HG03469 (cell line): ENCODE measurements at regions not wholly inside any gene's neighbourhood (a gene's known extent, or its start where the extent isn't known, plus 50 kb on each side); places are given as distances from the start of the nearest gene placed in this dataset.

Experiments
- ATAC-seq: cut with Tn5 transposase; IDR thresholded peaks from one replicate; pipeline ENCODE4 v1.9.1; 2021; ENCODE audit warnings: mild to moderate bottlenecking, moderate library complexity, moderate number of reproducible peaks; ENCODE audit not compliant: unreplicated experiment

DNA sequence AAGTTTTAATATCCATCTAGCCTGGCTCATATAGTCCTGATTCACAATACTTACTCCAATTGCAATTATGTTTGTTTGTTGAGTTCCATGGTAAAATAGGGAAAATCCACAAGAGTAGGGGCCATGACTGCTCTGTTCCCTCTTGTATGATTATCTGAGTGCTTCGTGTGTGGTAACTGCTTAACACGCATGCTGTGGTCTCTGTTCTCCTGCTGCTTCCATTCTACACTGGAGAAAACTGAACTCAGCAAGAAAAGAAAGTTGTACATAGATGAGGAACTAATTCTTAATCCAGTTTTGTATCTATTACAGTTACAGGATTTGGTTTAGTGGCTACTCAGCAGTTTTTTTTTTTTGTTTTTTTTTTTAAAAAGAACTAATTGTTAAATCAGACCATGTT, 223.0 kb upstream of the SATB1 start:
- ATAC-seq, result no peak

DNA sequence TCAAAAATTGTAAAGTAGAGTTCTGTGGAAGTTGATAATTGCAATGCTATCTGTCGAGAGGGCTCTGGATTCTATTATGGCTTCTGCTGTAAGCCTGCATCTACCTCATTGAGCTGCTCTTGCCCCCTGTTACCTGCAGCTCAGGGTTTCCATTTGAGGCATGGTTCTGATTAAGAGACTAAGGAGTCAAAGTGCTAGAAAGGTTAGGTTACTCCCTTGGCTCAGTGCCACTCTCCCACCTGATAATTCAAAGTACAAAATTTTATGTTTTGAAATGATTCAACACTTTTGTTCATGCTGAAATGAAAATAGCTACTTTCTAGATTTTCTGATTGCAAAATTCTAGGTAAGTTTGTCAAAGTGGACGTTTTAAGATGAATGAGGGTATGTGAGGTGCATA, 220.5 kb upstream of the SATB1 start:
- ATAC-seq, result no peak

DNA sequence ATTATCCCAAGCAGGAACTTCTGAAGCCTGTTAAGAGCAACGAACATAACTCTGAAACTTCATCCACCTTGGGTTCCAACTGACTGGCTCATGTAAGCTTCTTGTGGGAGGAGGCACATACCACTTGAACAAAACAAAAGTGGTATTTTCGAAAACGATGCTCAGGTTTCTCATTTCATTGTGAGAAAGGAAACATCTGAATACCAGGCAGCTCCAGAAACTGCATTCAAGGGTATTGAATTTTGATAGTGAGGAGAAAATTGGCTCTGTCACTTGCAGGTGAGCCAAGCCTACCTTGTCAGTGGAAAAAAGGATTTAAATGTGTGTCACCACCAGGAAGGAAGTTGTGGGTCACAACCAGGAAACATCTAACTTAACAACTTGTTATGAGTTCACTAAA, 218.1 kb upstream of the SATB1 start:
- no peak for ATAC-seq

DNA sequence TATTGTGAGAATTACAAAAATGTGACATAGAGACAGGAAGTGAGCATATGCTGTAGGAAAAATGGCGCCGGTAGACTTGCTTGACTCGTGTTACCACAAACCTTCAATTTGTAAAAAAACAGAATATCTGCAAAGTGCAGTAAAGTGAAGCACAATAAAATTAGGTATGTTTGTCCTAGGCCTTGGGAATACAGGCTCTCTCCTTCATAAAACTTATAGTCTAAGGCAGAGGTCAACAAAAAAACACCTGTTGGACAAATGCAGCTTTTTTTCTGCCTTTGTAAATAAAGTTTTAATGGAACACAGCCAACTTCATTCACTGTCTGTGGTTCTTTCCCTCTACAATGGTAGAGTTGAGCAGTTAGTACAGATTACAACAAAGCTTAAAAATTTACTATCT, 216.8 kb upstream of the SATB1 start:
- ATAC-seq, result no peak

DNA sequence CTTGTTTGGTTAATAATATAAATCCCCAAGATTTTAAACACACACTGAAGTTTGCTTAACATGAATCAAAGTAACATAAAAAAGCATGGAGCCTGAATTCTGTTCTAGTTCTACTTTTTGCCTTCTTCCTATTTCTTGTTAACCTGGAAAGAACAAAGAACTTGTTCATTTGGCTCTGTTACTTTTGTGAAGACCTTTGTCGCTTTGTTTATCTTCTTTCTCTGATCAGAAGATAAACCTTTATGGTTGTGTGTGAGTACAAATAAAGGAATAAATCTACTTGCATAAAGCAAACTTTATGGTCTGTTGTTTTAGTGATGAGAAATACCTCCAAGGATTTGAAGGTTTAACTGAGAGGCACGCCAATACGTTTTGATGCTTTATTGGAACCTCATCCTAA, 210.1 kb upstream of the SATB1 start:
- ATAC-seq, result no peak

DNA sequence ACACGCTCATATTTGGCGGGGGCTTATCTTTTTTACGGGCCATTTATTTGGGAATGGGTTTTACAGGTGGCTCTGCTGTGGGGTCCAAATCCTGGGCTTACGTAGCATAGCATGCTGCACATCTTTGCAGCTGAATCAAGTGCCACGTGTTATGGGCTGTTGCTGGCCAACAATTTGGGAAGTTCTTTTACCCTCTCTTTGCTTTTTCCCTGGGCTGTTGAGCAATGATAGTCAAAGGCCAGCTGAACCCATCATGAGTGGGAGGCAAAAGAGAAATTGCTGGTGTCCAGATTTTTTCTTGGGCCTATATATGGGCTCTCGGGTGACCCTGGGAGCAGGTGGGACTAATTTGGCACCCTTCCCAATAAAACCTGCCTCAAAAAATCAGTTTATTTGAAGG, 209.3 kb upstream of the SATB1 start:
- ATAC-seq, result no peak

DNA sequence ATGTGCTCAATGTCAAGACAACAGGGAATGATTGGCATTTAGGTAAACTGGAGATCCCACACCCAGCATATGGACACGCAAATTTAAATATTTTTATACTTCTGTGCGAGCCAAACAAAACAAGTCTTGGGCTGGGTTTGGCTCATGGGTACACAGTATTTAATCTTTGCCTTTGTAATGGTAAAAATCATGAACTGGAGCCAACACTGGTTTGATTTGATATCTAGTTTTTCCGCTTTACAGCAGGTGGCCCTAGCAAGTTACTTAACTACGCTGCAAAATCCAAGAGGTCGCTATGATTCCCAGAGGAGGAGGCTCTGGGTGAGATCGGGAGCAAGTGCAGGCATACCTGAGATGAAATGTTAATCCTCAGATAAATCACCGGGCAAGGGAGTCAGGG, 207.9 kb upstream of the SATB1 start:
- ATAC-seq, result no peak

DNA sequence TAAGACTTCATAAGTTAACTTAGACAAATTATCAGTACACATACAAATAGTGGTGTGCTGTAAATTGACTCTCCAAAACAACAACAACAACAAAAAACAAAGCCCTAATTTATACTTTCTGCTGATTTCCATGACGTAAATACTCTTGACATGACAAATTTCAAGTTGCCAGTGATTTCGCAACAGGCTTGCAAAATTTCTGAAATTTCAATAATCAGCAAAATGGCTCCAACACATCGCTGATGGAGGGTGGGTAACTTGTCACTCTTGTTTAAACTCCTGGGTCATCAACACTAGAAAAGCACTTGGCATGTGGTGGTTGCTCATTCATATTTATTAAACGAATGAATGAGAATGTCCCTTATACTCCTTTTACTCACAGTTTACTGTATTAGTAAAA, 205.2 kb upstream of the SATB1 start:
- ATAC-seq, result no peak

DNA sequence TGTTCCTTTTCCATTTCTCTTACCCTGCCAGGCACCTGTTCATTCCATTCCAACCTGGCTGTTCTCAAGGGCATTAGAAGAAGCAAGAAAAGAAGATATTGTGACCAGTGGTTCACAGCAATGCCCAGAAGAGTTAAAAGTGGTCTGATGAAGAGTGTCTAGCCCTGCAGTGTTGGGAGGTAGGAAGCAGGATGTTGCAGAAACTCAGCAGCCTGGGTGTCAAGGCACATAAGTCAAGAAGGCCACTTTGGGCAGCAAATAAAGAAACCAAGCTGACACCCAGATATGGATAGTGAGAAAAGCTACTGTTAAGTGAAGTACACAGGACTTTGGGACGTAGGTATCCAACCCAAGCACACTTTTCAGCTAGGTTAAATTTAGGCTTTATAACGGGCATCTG, 199.9 kb upstream of the SATB1 start:
- ATAC-seq, result no peak

DNA sequence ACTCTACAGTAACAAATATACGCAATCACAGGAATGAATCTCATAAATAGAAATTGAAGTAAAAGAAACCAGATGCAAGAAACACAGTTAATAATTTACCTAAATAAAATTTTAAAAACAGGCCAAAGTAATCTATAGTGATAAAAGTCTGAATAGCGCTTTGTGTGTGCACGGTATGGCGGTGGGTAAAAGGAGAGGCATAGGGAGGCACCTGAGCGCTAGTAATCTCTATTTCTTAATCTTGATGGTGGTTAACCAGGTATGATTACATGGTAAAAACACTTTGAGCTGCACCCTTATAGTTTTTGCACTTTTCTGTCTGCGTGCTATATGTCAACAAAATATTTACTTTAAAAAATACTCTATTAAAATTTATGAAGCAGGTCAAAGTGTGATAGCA, 198.1 kb upstream of the SATB1 start:
- ATAC-seq, result no peak

DNA sequence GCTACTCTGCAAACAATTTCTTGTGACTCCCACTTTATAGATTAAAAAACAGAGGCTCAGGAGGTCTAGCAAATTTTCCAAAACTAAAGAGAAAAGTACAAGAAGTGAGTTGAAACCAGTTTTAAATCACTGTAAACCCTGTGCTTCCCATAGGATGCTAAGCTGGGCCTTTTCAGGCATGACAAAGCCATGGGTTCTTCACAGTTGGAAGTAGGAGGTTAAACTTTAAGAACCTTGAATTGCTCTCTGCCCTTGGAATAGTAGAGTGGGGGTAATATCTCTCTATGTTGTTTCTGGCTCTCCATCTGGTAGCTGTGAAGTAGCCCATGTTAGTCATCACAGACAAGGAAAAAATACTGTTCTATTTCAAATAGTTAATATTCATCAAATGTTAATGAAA, 193.6 kb upstream of the SATB1 start:
- ATAC-seq, result no peak

DNA sequence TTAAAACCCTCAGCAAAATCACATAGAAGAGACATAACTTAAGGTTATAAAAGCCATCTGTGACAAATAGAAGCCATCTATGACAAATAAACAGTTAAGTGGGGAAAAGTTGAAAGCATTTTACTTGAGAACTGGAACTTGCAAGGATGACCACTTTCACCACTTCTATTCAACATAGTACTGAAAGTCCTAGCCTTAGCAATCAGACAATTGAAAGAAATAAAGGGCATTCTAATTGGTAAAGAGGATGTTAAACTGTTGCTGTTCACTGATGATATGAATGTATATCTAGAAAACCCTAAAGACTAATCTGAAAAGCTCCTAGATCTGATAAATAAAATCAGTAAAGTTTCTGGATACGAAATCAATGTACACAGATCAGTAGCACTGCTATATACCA, 186.9 kb upstream of the SATB1 start:
- ATAC-seq, result no peak

DNA sequence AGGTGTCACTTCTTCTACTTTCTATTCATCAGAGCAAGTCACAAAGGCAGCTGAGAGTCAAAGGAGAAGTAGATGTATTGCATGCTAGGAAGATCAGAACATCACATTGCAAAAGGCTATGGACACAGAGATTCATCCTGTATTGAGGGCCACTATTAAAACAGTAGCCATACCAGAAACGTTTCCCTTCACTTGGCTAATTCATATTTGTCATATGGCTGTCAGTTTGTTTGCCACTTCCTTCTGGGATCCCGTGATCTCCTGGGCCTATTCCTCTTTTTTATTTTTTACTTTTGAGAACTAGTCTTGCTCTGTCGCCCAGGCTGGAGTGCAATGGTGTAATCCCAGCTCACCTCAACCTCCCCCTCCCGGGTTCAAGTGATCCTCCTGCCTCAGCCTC, 184.0 kb upstream of the SATB1 start:
- ATAC-seq, result no peak

DNA sequence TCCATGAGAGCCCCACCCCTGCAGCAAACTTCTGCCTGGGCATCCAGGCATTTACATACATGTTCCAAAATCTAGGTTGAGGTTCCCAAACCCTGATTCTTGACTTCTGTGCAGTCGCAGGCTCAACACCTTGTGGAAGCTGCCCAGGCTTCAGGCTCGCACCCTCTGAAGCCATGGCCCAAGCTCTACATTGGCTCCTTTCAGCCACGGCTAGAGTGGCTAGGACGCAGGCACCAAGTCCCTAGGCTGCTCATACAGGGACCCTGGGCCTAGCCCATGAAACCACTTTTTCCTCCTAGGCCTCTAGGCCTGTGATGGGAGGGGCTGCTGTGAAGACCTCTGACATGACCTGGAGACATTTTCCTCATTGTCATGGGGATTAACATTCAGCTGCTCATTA, 172.8 kb upstream of the SATB1 start:
- no peak for ATAC-seq

DNA sequence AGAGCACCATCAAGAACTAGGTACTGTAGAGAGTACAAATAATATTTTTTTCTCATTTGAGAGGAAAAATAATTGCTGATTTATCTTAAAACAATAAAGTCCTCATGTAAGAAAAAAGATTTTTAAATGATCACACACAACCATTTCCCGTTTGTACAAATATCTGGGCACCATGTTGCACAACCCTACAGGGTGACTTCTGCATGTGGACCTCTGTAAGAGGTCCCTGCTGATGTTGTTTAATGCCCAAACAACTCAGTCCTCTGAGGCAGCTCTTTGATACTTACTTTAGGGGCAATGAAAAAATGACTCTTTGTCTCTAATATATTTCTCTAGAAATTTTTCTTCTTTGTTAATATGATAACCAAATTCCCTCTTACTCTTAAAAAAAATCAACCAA, 168.1 kb upstream of the SATB1 start:
- no peak for ATAC-seq

DNA sequence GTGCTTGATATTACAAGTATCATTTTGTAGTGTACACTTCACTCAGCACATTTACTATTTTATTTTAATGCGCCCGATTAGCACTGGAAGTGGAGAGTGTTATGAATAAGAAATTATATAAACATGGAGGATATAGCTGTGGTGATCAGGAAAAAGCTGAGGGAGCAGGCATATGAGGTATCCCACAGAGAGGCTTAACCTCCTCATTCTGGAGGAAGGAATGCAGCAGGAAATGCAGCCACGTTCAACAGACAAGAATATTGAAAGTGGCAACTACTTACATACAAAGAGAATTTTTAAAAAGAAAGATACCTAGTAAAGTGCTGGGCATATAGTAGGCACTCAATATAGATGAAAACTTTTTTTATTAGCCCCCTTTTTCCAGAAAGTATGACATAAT, 166.0 kb upstream of the SATB1 start:
- no peak for ATAC-seq

DNA sequence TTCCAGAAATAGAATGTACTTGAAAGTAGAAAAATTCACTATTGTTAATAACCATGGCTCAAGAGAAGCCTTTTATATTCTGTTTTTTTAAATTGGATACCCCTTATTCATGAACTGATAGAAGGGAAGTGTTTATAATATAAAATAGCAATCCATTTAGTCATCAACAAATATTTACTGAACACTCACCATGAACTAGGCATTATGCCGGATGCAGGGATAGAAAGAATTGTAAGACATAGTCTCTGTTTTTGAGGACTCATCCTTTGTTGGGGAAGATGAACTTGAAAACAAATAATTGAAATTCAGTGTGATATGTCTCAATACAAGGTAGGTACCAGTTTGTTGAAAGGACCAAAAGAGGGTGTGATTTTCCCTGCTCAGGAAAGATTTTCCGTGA, 160.9 kb upstream of the SATB1 start:
- ATAC-seq, result no peak

DNA sequence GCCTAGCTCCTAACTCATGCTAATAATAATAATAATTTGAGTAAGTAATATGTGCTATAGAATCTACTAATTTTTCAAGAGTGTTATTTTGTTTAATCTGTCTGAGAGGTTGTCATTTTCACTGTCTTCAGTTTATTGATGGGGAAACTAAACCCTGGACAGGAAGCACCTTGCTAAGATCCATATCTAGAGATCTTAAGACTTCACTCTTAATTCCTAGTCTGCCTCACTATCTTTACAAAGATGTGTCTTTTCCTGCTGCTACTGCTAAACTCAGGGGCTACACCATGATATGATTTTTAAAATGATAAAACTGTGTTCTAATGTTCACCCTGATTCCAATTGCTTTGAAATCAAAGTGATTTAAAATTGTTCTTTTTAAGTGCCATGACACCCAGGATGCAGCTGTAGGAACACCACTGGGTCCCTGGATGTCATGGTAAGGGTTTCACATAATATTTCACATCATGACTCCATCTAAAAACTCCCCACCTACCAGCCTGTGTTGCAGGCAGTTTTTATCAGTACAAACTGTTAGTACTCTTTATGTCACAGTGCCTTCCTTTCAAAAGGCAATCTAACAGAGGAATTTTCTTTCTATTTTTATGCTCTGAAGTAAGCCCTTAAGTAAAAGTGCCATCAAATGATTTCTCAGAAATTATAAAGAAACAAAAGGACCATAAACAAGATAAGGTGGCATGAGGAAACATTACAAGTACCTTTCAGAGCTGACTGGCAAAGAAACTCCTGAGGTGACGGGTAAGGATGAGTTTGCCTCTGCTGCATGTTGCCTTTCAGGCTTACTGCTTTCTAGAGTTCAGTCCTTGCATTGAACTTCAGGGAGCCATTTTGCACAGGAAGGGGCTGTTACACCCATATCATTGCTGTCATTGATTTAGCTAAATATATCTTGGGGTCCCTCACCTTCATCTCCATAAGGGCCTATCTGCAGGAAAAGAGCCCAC, 160.1 kb upstream of the SATB1 start:
- no peak for ATAC-seq

DNA sequence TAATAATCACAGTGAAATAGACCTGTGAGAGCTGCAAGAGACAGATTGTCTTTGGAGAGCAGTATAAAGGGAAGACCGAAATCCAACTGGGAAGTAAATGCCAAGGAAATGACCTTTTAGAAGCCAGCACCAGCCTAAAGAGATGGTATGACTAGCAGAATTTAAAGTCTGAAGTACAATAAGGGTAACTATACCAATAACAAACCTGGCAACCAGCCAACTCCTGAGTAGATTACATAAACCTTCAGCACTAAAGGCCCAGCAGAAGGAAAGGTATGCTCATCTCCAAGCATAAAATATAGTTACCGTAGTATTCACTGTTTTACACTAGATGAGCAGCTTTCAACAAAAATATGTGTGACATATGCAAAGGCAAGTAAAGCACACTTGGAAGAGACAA, 155.1 kb upstream of the SATB1 start:
- no peak for ATAC-seq

DNA sequence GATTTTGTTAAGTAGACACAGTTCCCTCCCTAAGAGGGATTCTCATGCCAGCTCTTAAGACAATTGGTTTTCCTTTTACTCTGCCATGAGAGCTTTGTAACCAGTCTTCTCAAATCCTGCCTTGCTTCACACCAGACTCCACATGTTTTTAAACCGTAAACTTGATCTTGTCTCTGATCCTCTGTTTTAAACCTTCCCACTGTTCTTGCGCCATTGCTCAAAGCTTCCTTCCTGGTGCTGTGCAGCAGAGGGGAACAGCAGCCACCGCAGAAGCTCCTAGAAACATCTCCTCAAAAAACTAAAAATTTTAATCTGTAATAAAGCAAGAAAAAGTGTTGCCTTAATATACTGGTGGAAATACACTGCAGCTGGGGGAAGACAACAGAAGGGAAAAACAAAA, 154.5 kb upstream of the SATB1 start:
- no peak for ATAC-seq

DNA sequence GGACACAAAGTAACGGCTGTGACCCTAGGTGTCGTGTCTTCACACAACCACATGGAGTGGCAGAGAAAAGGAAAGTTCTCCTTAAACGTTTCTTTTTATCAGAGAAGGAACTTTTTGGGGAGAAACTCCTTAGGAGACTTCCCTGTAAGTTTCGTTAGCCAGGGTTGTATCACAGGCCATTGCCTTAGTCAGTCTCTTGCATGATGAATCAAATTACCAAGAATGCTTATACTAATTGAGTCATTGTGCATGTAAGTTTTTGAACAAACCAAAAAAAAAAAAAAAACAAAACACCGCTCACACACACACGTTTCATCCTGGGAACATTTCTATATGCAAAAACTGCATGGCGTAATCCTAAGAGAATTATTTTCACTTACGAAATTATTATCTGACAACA, 150.4 kb upstream of the SATB1 start:
- ATAC-seq, result no peak

DNA sequence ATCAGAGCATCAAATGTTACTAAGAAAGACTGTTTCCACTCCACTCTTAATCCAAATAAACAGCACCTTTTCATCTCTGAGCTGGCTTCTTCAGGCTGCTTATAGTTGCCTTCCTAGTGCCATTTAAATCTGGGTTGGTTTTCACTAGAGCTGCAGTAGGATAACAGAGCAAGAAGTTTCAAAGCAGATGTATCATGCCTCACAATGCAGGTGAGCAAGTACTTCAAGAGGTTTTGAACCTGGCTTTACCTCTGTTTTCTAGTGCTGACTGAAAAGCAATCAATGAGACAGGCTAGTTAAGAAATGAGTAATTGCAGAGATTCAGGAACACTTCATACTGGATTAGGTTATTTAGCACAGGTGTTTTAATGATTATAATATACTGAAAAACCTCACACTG, 147.7 kb upstream of the SATB1 start:
- no peak for ATAC-seq

DNA sequence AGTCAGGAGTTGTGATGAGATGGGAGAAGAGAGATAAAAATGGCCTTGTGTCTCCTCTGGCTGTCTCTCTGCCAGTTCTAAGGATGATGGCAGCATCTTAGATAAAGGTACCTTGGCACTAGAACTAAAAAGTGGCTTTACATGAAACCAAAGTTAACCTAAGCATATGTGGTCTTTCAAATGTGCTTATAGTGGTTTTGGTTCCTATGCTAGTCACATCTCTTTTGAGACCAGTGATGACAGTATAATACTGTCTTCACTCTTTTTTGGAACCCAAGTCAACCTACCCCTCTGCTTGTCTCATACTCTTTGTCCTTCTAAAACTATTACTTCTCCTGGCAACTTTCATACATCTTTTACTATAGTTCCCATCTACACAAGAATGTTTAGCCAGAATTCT, 142.2 kb upstream of the SATB1 start:
- ATAC-seq, result no peak
